H9 (cell line): ENCODE measurements at regions not wholly inside any gene's neighbourhood (a gene's known extent, or its start where the extent isn't known, plus 50 kb on each side); places are given as distances from the start of the nearest gene placed in this dataset.

Experiments used
- DNase-seq: peaks from one replicate; pipeline ENCODE4 v3.0.0-alpha.2; 2017
- H2AFZ ChIP-seq: one replicate; pipeline ENCODE4 v1.6.1; 2013; ENCODE audit warnings: mild to moderate bottlenecking, low read length, control low read depth, moderate library complexity
- H2AK5ac ChIP-seq: 2 replicates; pipeline ENCODE4 v1.6.1; 2013; ENCODE audit warnings: low read length, control low read depth, mixed read lengths; ENCODE audit not compliant: insufficient read length
- H2BK120ac ChIP-seq: one replicate; pipeline ENCODE4 v1.6.1; 2013; ENCODE audit warnings: low read depth, mild to moderate bottlenecking, low read length, control low read depth, inconsistent platforms; ENCODE audit not compliant: poor library complexity, severe bottlenecking
- H2BK12ac ChIP-seq: 2 replicates; pipeline ENCODE4 v1.6.1; 2013; ENCODE audit warnings: low read length, control low read depth, mixed read lengths, low read depth; ENCODE audit not compliant: insufficient read length
- H2BK15ac ChIP-seq: 2 replicates; pipeline ENCODE4 v1.6.1; 2013; ENCODE audit warnings: low read depth, low read length, control low read depth
- H2BK20ac ChIP-seq: one replicate; pipeline ENCODE4 v1.6.1; 2013; ENCODE audit warnings: low read depth, mild to moderate bottlenecking, low read length, control low read depth, inconsistent platforms; ENCODE audit not compliant: poor library complexity, severe bottlenecking
- H2BK5ac ChIP-seq: 2 replicates; pipeline ENCODE4 v1.6.1; 2013; ENCODE audit warnings: low read length, control low read depth, mixed read lengths; ENCODE audit not compliant: insufficient read length
- H3K14ac ChIP-seq: 2 replicates; pipeline ENCODE4 v1.6.1; 2013; ENCODE audit warnings: low read length, control low read depth; ENCODE audit not compliant: insufficient read depth
- H3K18ac ChIP-seq: 2 replicates; pipeline ENCODE4 v1.6.1; 2013; ENCODE audit warnings: low read depth, mild to moderate bottlenecking, mixed read lengths, low read length, control low read depth; ENCODE audit not compliant: insufficient read length
- H3K23ac ChIP-seq: 2 replicates; pipeline ENCODE4 v1.6.1; 2013; ENCODE audit warnings: low read length, control low read depth, mixed read lengths, low read depth; ENCODE audit not compliant: insufficient read length
- H3K23me2 ChIP-seq: 2 replicates; pipeline ENCODE4 v1.6.1; 2013; ENCODE audit warnings: low read depth, mild to moderate bottlenecking, mixed read lengths, low read length, control low read depth; ENCODE audit not compliant: insufficient read length, poor library complexity, severe bottlenecking
- H3K27ac ChIP-seq: 2 replicates; pipeline ENCODE4 v1.5.1; 2013; ENCODE audit warnings: low read length, control low read depth, mixed read lengths, low read depth; ENCODE audit not compliant: insufficient read length
- H3K27me3 ChIP-seq: 2 replicates; pipeline ENCODE4 v1.6.1; 2013; ENCODE audit warnings: low read length, control low read depth, inconsistent platforms; ENCODE audit not compliant: insufficient read depth
- H3K4ac ChIP-seq: 2 replicates; pipeline ENCODE4 v1.6.1; 2013; ENCODE audit warnings: low read depth, mild to moderate bottlenecking, control low read depth, inconsistent platforms, low read length, moderate library complexity
- H3K4me1 ChIP-seq: 2 replicates; pipeline ENCODE4 v1.6.1; 2013; ENCODE audit warnings: low read length, control low read depth, inconsistent platforms; ENCODE audit not compliant: insufficient read depth
- H3K4me2 ChIP-seq: 2 replicates; pipeline ENCODE4 v1.6.1; 2013; ENCODE audit warnings: low read length, control low read depth, mixed read lengths; ENCODE audit not compliant: insufficient read length, insufficient read depth
- H3K56ac ChIP-seq: 2 replicates; pipeline ENCODE4 v1.6.1; 2013; ENCODE audit warnings: low read depth, mild to moderate bottlenecking, mixed read lengths, low read length, control low read depth; ENCODE audit not compliant: insufficient read length
- H3K79me1 ChIP-seq: 2 replicates; pipeline ENCODE4 v1.6.1; 2013; ENCODE audit warnings: low read depth, mild to moderate bottlenecking, moderate library complexity, low read length, control low read depth, inconsistent platforms; ENCODE audit not compliant: insufficient read depth, poor library complexity, severe bottlenecking
- H3K79me2 ChIP-seq: 2 replicates; pipeline ENCODE4 v1.6.1; 2013; ENCODE audit warnings: low read length, control low read depth, inconsistent platforms; ENCODE audit not compliant: insufficient read depth
- H3K9ac ChIP-seq: 2 replicates; pipeline ENCODE4 v1.6.1; 2013; ENCODE audit warnings: low read length, control low read depth, mixed read lengths; ENCODE audit not compliant: insufficient read length; ENCODE audit errors: extremely low read depth
- H3K9me3 ChIP-seq: one replicate; pipeline ENCODE4 v1.6.1; 2013; ENCODE audit warnings: low read depth, low read length, inconsistent platforms; ENCODE audit not compliant: control insufficient read depth
- H3T11ph ChIP-seq: one replicate; pipeline ENCODE4 v1.6.1; 2013; ENCODE audit warnings: mild to moderate bottlenecking, low read length, control low read depth, inconsistent platforms
- H4K20me1 ChIP-seq: one replicate; pipeline ENCODE4 v1.6.1; 2013; ENCODE audit not compliant: control insufficient read depth, insufficient read length, insufficient read depth
- H4K5ac ChIP-seq: 2 replicates; pipeline ENCODE4 v1.6.1; 2013; ENCODE audit warnings: low read depth, mild to moderate bottlenecking, mixed read lengths, low read length, control low read depth; ENCODE audit not compliant: insufficient read length
- H4K8ac ChIP-seq: replicated peaks from 2 replicates; pipeline ENCODE4 v1.6.1; 2013; ENCODE audit warnings: low read length, control low read depth, mixed read lengths, low read depth; ENCODE audit not compliant: insufficient read length
- H4K91ac ChIP-seq: 2 replicates; pipeline ENCODE4 v1.6.1; 2013; ENCODE audit warnings: low read depth, mild to moderate bottlenecking, moderate library complexity, mixed read lengths, low read length, control low read depth; ENCODE audit not compliant: insufficient read length
- H3K27ac Mint-ChIP-seq, 3 experiments: 2 replicates in 2 of 3; 3 replicates in 1 of 3; pipeline ENCODE4 v1.8.0; 2020 to 2021; ENCODE audit warnings: mixed read lengths in 3 of 3, mild to moderate bottlenecking in 1 of 3, moderate library complexity in 1 of 3
- H3K27me3 Mint-ChIP-seq: 2 replicates; pipeline ENCODE4 v1.8.0; 2021; ENCODE audit warnings: low read depth, mild to moderate bottlenecking, moderate library complexity, mixed read lengths
- H3K36me3 Mint-ChIP-seq, 3 experiments: 2 replicates in 2 of 3; 3 replicates in 1 of 3; pipeline ENCODE4 v1.8.0; 2020 to 2021; ENCODE audit warnings: low read depth in 3 of 3, mixed read lengths in 3 of 3; ENCODE audit not compliant: insufficient read depth in 1 of 3
- H3K4me1 Mint-ChIP-seq, 2 experiments: 2 replicates each; pipeline ENCODE4 v1.8.0; 2020; ENCODE audit warnings: mixed read lengths in 2 of 2
- H3K4me3 Mint-ChIP-seq, 2 experiments: 2 replicates in 1 of 2; 3 replicates in 1 of 2; pipeline ENCODE4 v1.8.0; 2020 to 2021; ENCODE audit warnings: mild to moderate bottlenecking in 2 of 2, mixed read lengths in 2 of 2, moderate library complexity in 1 of 2
- H3K9me3 Mint-ChIP-seq, 2 experiments: 2 replicates in 1 of 2; 3 replicates in 1 of 2; pipeline ENCODE4 v1.8.0; 2020; ENCODE audit warnings: mild to moderate bottlenecking in 2 of 2, mixed read lengths in 2 of 2, moderate library complexity in 1 of 2
- WGBS: extraction: QIAGEN DNeasy Blood & Tissue Kit; methylation state at CpG from one replicate; pipeline ENCODE4 v1.1.7; 2013; ENCODE audit warnings: missing lambda C conversion rate, low lambda C conversion rate, mixed read lengths; ENCODE audit not compliant: insufficient read length; ENCODE audit errors: extremely low coverage; 5-methylcytosine and 5-hydroxymethylcytosine counted together
- TF ChIP-seq, protein P1 (sequence below): fragments of 200-600 bp; sonication (generic); conservative IDR thresholded peaks from 3 replicates; pipeline ENCODE4 v1.8.0; 2021; ENCODE audit warnings: antibody characterized with exemption, mild to moderate bottlenecking

DNA sequence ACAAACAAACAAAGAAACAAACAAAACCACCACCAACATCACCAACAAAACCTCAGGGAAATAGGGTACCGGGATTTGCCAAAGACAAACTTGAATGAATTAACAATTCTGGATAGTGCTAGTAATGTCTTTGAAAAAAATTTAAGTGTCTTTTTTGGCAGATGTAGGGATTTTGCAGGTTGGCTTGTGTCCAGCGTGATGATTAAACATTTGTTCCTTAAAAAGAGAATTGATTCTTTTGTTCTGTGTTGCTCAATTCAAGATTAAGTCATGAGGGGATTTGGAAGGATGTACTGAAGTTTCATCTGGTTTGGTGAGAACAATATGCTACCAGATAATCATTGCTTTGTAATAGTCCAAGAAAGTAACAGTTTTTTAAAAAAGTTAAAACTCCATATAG, 125.1 kb upstream of the HS3ST5 start:
- TF ChIP-seq, protein P1, sequence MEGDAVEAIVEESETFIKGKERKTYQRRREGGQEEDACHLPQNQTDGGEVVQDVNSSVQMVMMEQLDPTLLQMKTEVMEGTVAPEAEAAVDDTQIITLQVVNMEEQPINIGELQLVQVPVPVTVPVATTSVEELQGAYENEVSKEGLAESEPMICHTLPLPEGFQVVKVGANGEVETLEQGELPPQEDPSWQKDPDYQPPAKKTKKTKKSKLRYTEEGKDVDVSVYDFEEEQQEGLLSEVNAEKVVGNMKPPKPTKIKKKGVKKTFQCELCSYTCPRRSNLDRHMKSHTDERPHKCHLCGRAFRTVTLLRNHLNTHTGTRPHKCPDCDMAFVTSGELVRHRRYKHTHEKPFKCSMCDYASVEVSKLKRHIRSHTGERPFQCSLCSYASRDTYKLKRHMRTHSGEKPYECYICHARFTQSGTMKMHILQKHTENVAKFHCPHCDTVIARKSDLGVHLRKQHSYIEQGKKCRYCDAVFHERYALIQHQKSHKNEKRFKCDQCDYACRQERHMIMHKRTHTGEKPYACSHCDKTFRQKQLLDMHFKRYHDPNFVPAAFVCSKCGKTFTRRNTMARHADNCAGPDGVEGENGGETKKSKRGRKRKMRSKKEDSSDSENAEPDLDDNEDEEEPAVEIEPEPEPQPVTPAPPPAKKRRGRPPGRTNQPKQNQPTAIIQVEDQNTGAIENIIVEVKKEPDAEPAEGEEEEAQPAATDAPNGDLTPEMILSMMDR: no peak
- no peak overlapping the region for H2AFZ ChIP-seq
- H3K9me3 ChIP-seq: no peaks in the 10 kb centered on the region
- H2BK20ac ChIP-seq: no peak overlapping the region
- H3T11ph ChIP-seq: no peak overlapping the region
- no peak overlapping the region for H2BK12ac ChIP-seq
- H3K23me2 ChIP-seq: no peaks in the 10 kb centered on the region
- no peak overlapping the region for H3K4me3 Mint-ChIP-seq
- H4K20me1 ChIP-seq: no peaks in the 10 kb centered on the region
- H4K5ac ChIP-seq: no peak overlapping the region
- no peak overlapping the region for H2BK5ac ChIP-seq
- H3K27ac Mint-ChIP-seq: no peak overlapping the region
- no peak overlapping the region for H3K14ac ChIP-seq
- H4K8ac ChIP-seq: no peak overlapping the region
- H3K9me3 Mint-ChIP-seq: no peaks in the 10 kb centered on the region; a peak in 1 of 5 replicates
- H4K91ac ChIP-seq: no peak overlapping the region
- no peaks in the 10 kb centered on the region for H3K27me3 Mint-ChIP-seq
- H3K79me1 ChIP-seq: no peaks in the 10 kb centered on the region
- no peak overlapping the region for H2BK15ac ChIP-seq
- H3K27me3 ChIP-seq: no peaks in the 10 kb centered on the region
- H2BK120ac ChIP-seq: no peak overlapping the region
- H3K4me2 ChIP-seq: no peak overlapping the region
- peaks cover 9 to 11% of the 10 kb centered on the region in 2 experiments for H3K4me1 Mint-ChIP-seq
- H3K4me1 ChIP-seq: no peaks in the 10 kb centered on the region; the same call in 1 of the 2 replicates
- H3K9ac ChIP-seq: no peak overlapping the region
- DNase-seq: no peak
- H3K36me3 Mint-ChIP-seq: peaks cover 1 to 11% (median 10%) of the 10 kb centered on the region in 3 experiments; a peak in 5 of 7 replicates
- H2AK5ac ChIP-seq: no peak overlapping the region
- H3K23ac ChIP-seq: no peak overlapping the region
- no CpG with 5 or more reads among the region's 2 CpGs for WGBS
- no peak overlapping the region for H3K4ac ChIP-seq
- H3K27ac ChIP-seq: no peak overlapping the region
- H3K56ac ChIP-seq: no peak overlapping the region
- H3K18ac ChIP-seq: no peak overlapping the region
- no peaks in the 10 kb centered on the region for H3K79me2 ChIP-seq
